SK-N-SH treated with all-trans-retinoic acid at 6 μM for 48 hours (cell line): ENCODE measurements at regions not wholly inside any gene's neighbourhood (a gene's known extent, or its start where the extent isn't known, plus 50 kb on each side); places are given as distances from the start of the nearest gene placed in this dataset.

ENCODE experiments used
- ATAC-seq: fragments of 200-7000 bp; cut with Tn5 transposase; 3 replicates; pipeline ENCODE4 v1.9.1; 2020; ENCODE audit warnings: mild to moderate bottlenecking, moderate library complexity
- ARNTL ChIP-seq: fragments of 450-650 bp; formaldehyde crosslinking; IDR thresholded peaks from 2 replicates; pipeline ENCODE4 v1.5.0; 2020; ENCODE audit warnings: low read depth, mild to moderate bottlenecking, moderate library complexity, borderline replicate concordance
- BACH2 ChIP-seq: fragments of 250-450 bp; sonication (Bioruptor Pico); IDR thresholded peaks from 2 replicates; pipeline ENCODE4 v1.9.0; 2021; ENCODE audit warnings: mild to moderate bottlenecking, borderline replicate concordance
- CSDC2 ChIP-seq: fragments of 250-450 bp; sonication (Bioruptor Pico); IDR thresholded peaks from 2 replicates; pipeline ENCODE4 v1.5.0; 2020; ENCODE audit warnings: mild to moderate bottlenecking, moderate library complexity
- ESRRG ChIP-seq: fragments of 250-450 bp; sonication (Bioruptor Pico); IDR thresholded peaks from 2 replicates; pipeline ENCODE4 v1.6.1; 2021; ENCODE audit warnings: mild to moderate bottlenecking
- GLIS3 ChIP-seq: fragments of 250-450 bp; sonication (Bioruptor Pico); IDR thresholded peaks from 2 replicates; pipeline ENCODE4 v1.5.0; 2020; ENCODE audit warnings: mild to moderate bottlenecking, moderate library complexity
- ISL1 ChIP-seq: fragments of 250-450 bp; sonication (Bioruptor Pico); IDR thresholded peaks from 2 replicates; pipeline ENCODE4 v2.1.2; 2022; ENCODE audit warnings: mild to moderate bottlenecking, moderate library complexity
- OSR1 ChIP-seq: fragments of 250-450 bp; sonication (Bioruptor Pico); IDR thresholded peaks from 2 replicates; pipeline ENCODE4 v1.8.0; 2022; ENCODE audit warnings: moderate library complexity, mild to moderate bottlenecking, inconsistent platforms
- SNAI2 ChIP-seq: fragments of 250-450 bp; sonication (Bioruptor Pico); IDR thresholded peaks from 2 replicates; pipeline ENCODE4 v1.5.0; 2020; ENCODE audit warnings: mild to moderate bottlenecking, moderate library complexity
- TCF4 ChIP-seq: fragments of 250-450 bp; sonication (Bioruptor Pico); IDR thresholded peaks from 2 replicates; pipeline ENCODE4 v1.8.0; 2021; ENCODE audit warnings: mild to moderate bottlenecking, moderate library complexity, borderline replicate concordance
- TOX ChIP-seq: fragments of 250-450 bp; sonication (Bioruptor Pico); IDR thresholded peaks from 2 replicates; pipeline ENCODE4 v1.8.0; 2021; ENCODE audit warnings: mild to moderate bottlenecking, moderate library complexity, borderline replicate concordance
- ZFP3 ChIP-seq: fragments of 250-450 bp; sonication (Bioruptor Pico); IDR thresholded peaks from 2 replicates; pipeline ENCODE4 v1.5.0; 2020; ENCODE audit warnings: mild to moderate bottlenecking, moderate library complexity
- ZNF565 ChIP-seq: fragments of 450-650 bp; formaldehyde crosslinking; conservative IDR thresholded peaks from 2 replicates; pipeline ENCODE4 v1.5.0; 2020; ENCODE audit warnings: low read depth, mild to moderate bottlenecking, moderate library complexity
- ZNF70 ChIP-seq: fragments of 450-650 bp; formaldehyde crosslinking; IDR thresholded peaks from 2 replicates; pipeline ENCODE4 v1.5.0; 2020; ENCODE audit warnings: mild to moderate bottlenecking, moderate library complexity
- TF ChIP-seq, protein P1 (sequence below): fragments of 250-450 bp; sonication (Bioruptor Pico); IDR thresholded peaks from 2 replicates; pipeline ENCODE4 v1.8.0; 2021; ENCODE audit warnings: low read depth, mild to moderate bottlenecking, moderate library complexity, borderline replicate concordance
- TF ChIP-seq, protein P2 (sequence below): fragments of 250-450 bp; sonication (Bioruptor Pico); IDR thresholded peaks from 2 replicates; pipeline ENCODE4 v1.5.1; 2021; ENCODE audit warnings: mild to moderate bottlenecking, moderate library complexity
- TF ChIP-seq, protein P3 (sequence below): fragments of 250-450 bp; sonication (Bioruptor Pico); IDR thresholded peaks from 2 replicates; pipeline ENCODE4 v1.5.0; 2020; ENCODE audit warnings: mild to moderate bottlenecking, moderate library complexity
- TF ChIP-seq, protein P4 (sequence below): fragments of 250-450 bp; sonication (Bioruptor Pico); IDR thresholded peaks from 2 replicates; pipeline ENCODE4 v1.5.1; 2020; ENCODE audit warnings: low read depth, mild to moderate bottlenecking, moderate library complexity

DNA sequence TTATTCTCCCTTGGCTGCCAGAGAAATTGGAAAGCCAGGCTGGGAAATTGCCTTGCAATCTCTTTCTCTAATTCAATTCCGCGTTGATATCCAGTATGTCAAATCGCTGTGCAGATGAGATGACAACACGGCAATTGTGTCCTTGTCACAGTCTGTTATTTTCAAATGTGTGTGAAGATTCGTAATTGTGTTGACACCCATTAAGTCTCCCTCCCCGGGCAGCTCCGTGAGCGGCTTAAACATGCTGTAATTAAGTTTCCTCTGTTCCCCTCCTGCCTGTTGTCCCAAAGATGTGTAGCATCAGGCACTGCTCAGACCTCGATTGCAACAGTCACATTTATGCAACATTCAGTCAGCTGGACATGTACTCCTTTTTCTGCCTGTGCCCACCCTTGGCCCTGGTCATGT lies 209.5 kb downstream of the LPIN1 start (continued):
- TF ChIP-seq, protein P1, sequence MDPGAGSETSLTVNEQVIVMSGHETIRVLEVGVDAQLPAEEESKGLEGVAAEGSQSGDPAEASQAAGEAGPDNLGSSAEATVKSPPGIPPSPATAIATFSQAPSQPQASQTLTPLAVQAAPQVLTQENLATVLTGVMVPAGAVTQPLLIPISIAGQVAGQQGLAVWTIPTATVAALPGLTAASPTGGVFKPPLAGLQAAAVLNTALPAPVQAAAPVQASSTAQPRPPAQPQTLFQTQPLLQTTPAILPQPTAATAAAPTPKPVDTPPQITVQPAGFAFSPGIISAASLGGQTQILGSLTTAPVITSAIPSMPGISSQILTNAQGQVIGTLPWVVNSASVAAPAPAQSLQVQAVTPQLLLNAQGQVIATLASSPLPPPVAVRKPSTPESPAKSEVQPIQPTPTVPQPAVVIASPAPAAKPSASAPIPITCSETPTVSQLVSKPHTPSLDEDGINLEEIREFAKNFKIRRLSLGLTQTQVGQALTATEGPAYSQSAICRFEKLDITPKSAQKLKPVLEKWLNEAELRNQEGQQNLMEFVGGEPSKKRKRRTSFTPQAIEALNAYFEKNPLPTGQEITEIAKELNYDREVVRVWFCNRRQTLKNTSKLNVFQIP (CRISPR knock-in tag) = no peak
- no peak for TF ChIP-seq OSR1

GRCh38 chr2:11962707-11963328 lies 216.4 kb downstream of the LPIN1 start:
- no peak for ATAC-seq
- no peak for TF ChIP-seq ARNTL (CRISPR knock-in tag)
- TF ChIP-seq, protein P2, sequence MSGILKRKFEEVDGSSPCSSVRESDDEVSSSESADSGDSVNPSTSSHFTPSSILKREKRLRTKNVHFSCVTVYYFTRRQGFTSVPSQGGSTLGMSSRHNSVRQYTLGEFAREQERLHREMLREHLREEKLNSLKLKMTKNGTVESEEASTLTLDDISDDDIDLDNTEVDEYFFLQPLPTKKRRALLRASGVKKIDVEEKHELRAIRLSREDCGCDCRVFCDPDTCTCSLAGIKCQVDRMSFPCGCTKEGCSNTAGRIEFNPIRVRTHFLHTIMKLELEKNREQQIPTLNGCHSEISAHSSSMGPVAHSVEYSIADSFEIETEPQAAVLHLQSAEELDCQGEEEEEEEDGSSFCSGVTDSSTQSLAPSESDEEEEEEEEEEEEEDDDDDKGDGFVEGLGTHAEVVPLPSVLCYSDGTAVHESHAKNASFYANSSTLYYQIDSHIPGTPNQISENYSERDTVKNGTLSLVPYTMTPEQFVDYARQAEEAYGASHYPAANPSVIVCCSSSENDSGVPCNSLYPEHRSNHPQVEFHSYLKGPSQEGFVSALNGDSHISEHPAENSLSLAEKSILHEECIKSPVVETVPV (CRISPR knock-in tag) = no peak
- no peak for TF ChIP-seq TOX (CRISPR knock-in tag)
- TF ChIP-seq ESRRG (CRISPR knock-in tag) = no peak
- TF ChIP-seq, protein P3, sequence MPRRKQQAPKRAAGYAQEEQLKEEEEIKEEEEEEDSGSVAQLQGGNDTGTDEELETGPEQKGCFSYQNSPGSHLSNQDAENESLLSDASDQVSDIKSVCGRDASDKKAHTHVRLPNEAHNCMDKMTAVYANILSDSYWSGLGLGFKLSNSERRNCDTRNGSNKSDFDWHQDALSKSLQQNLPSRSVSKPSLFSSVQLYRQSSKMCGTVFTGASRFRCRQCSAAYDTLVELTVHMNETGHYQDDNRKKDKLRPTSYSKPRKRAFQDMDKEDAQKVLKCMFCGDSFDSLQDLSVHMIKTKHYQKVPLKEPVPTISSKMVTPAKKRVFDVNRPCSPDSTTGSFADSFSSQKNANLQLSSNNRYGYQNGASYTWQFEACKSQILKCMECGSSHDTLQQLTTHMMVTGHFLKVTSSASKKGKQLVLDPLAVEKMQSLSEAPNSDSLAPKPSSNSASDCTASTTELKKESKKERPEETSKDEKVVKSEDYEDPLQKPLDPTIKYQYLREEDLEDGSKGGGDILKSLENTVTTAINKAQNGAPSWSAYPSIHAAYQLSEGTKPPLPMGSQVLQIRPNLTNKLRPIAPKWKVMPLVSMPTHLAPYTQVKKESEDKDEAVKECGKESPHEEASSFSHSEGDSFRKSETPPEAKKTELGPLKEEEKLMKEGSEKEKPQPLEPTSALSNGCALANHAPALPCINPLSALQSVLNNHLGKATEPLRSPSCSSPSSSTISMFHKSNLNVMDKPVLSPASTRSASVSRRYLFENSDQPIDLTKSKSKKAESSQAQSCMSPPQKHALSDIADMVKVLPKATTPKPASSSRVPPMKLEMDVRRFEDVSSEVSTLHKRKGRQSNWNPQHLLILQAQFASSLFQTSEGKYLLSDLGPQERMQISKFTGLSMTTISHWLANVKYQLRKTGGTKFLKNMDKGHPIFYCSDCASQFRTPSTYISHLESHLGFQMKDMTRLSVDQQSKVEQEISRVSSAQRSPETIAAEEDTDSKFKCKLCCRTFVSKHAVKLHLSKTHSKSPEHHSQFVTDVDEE (CRISPR knock-in tag) = no peak
- no peak for TF ChIP-seq OSR1
- TF ChIP-seq SNAI2 = no peak
- no peak for TF ChIP-seq TCF4 (CRISPR knock-in tag)
- no peak for TF ChIP-seq CSDC2 (CRISPR knock-in tag)
- no peak for TF ChIP-seq GLIS3

DNA sequence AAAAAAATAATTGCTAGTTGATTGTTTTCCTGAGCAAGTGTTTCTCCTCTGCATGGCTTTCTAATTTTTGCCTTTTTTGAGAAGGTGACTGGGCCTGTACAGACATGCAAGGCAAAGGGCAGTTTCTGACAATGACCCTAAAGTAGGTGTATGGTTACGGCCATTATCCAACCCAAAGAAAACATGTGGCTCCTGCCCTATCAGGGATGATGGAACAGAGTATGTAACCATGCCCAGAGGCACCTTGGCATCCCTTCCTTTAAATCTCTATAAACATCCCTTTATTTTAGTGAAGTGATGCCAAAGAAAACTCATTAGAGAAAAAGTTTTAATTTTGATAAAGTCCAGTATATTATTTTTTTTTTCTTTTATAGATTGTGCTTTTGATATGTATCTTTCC lies 217.5 kb downstream of the LPIN1 start:
- no peak for ATAC-seq
- TF ChIP-seq ZFP3 (no peak), ZNF565 (CRISPR knock-in tag) (no peak), ARNTL (CRISPR knock-in tag) (no peak), ZNF70 (CRISPR knock-in tag) (no peak), TCF4 (CRISPR knock-in tag) (no peak), TOX (CRISPR knock-in tag) (no peak), BACH2 (CRISPR knock-in tag) (no peak), SNAI2 (no peak)

- ATAC-seq = peak; percentile 95
- TF ChIP-seq, protein P3 (CRISPR knock-in tag) = peak; percentile 53; the same call in 1 of the 2 replicates
- TF ChIP-seq CSDC2 (CRISPR knock-in tag) (no peak), ISL1 (CRISPR knock-in tag) (peak; percentile 88), TCF4 (CRISPR knock-in tag) (peak; percentile 68), ESRRG (CRISPR knock-in tag) (peak; percentile 21; the same call in 1 of the 2 replicates)
- TF ChIP-seq, protein P2 (CRISPR knock-in tag) = no peak
- TF ChIP-seq, protein P4, sequence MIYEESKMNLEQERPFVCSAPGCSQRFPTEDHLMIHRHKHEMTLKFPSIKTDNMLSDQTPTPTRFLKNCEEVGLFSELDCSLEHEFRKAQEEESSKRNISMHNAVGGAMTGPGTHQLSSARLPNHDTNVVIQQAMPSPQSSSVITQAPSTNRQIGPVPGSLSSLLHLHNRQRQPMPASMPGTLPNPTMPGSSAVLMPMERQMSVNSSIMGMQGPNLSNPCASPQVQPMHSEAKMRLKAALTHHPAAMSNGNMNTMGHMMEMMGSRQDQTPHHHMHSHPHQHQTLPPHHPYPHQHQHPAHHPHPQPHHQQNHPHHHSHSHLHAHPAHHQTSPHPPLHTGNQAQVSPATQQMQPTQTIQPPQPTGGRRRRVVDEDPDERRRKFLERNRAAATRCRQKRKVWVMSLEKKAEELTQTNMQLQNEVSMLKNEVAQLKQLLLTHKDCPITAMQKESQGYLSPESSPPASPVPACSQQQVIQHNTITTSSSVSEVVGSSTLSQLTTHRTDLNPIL (CRISPR knock-in tag) = 0 out of 2 replicates have a peak, but pooled peaks have one; percentile 37
Observed at GRCh38 chr2:11967946-11968465, 221.6 kb downstream of the LPIN1 start.
